GM23338 (cell line): ENCODE measurements at regions not wholly inside any gene's neighbourhood (a gene's known extent, or its start where the extent isn't known, plus 50 kb on each side); places are given as distances from the start of the nearest gene placed in this dataset.

Experiments
- CREB1 ChIP-seq: fragments of 250-450 bp; sonication (Bioruptor Pico); IDR thresholded peaks from 2 replicates; pipeline ENCODE4 v1.5.0; 2020; ENCODE audit warnings: low read depth, mild to moderate bottlenecking, moderate library complexity
- CTCF ChIP-seq, 2 experiments: fragments of 200-600 bp in 1 of 2; sonication (generic) in 1 of 2; conservative IDR thresholded peaks; 2 replicates each; pipeline versions ENCODE4 v1.5.1 to v1.6.1; 2016 to 2017; ENCODE audit warnings: antibody characterized with exemption in 2 of 2, low read depth in 2 of 2, mild to moderate bottlenecking in 2 of 2, moderate library complexity in 1 of 2
- ETS1 ChIP-seq: IDR thresholded peaks from 2 replicates; pipeline ENCODE4 v1.6.1; 2016; ENCODE audit warnings: antibody characterized with exemption
- EZH2 ChIP-seq: fragments of 200-600 bp; sonication (generic); IDR thresholded peaks from one replicate; pipeline ENCODE4 v1.8.0; 2017; ENCODE audit warnings: antibody characterized with exemption, mild to moderate bottlenecking, low read depth; ENCODE audit not compliant: unreplicated experiment
- EZH2phosphoT487 ChIP-seq: fragments of 200-600 bp; sonication (generic); IDR thresholded peaks from one replicate; pipeline ENCODE4 v1.8.1; 2018; ENCODE audit warnings: antibody characterized with exemption; ENCODE audit not compliant: unreplicated experiment
- JUNB ChIP-seq: IDR thresholded peaks from one replicate; pipeline ENCODE4 v1.6.1; 2016; ENCODE audit warnings: antibody characterized with exemption; ENCODE audit not compliant: unreplicated experiment
- NANOG ChIP-seq: IDR thresholded peaks from 2 replicates; pipeline ENCODE4 v1.6.1; 2016; ENCODE audit warnings: antibody characterized with exemption, borderline replicate concordance
- POLR2AphosphoS5 ChIP-seq: IDR thresholded peaks from 2 replicates; pipeline ENCODE4 v1.6.1; 2016; ENCODE audit warnings: antibody characterized with exemption, low read depth
- REST ChIP-seq: IDR thresholded peaks from one replicate; pipeline ENCODE4 v1.6.1; 2018; ENCODE audit warnings: antibody characterized with exemption; ENCODE audit not compliant: unreplicated experiment
- STAT1 ChIP-seq: IDR thresholded peaks from one replicate; pipeline ENCODE4 v1.6.1; 2016; ENCODE audit warnings: antibody characterized with exemption; ENCODE audit not compliant: unreplicated experiment
- ZNF114 ChIP-seq: fragments of 250-450 bp; sonication (Bioruptor Pico); IDR thresholded peaks from 2 replicates; pipeline ENCODE4 v1.5.0; 2020; ENCODE audit warnings: mild to moderate bottlenecking, moderate library complexity
- ZNF331 ChIP-seq: fragments of 250-450 bp; sonication (Bioruptor Pico); IDR thresholded peaks from 2 replicates; pipeline ENCODE4 v1.5.0; 2020; ENCODE audit warnings: low read depth, mild to moderate bottlenecking, moderate library complexity
- ZNF462 ChIP-seq: fragments of 250-450 bp; sonication (Bioruptor Pico); IDR thresholded peaks from 2 replicates; pipeline ENCODE4 v1.5.0; 2020; ENCODE audit warnings: mild to moderate bottlenecking, moderate library complexity

- TF ChIP-seq REST (no peak), ZNF331 (CRISPR knock-in tag) (no peak), ZNF462 (CRISPR knock-in tag) (no peak), POLR2AphosphoS5 (no peak), CTCF (conservative IDR thresholded peaks at IDR 0.05; ENCODE audit: low read depth in 2 of 2) (no peak), ETS1 (no peak), EZH2 (no peak), NANOG (no peak), JUNB (no peak), CREB1 (no peak), EZH2phosphoT487 (no peak), STAT1 (no peak), ZNF114 (no peak)
Observed at GRCh38 chr1:60343736-60344135, 270.2 kb upstream of the C1orf87 start.
